ENCODE measurements at regions not wholly inside any gene's neighbourhood (a gene's known extent, or its start where the extent isn't known, plus 50 kb on each side); places are given as distances from the start of the nearest gene placed in this dataset.

DNA sequence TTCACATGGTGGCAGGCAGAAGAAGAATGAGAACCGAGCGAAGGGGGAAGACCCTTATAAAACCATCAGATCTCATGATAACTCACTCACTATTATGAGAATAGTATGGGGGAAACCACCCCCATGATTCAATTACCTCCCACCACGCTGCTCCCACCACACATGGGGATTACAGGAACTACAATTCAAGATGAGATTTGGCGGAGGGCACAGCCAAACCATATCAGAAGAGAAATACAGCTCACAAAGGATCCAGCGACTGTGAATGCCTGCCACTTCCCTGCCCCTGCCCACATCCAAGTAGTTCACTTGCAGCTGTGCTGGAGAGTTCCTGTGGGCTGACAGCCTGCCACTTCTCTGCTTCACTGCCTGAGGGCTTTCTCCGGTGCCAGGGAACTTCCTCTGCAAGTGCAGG lies 148.7 kb downstream of the C7orf25 start:
- H3K79me2 ChIP-seq (ENCODE audit: control insufficient read depth in 1 of 2, insufficient read depth in 2 of 2, low read length in 2 of 2), result no peaks in the 10 kb centered on the region
- no peaks in the 10 kb centered on the region for H3K36me3 ChIP-seq (ENCODE audit: control insufficient read depth in 2 of 4, insufficient read depth in 4 of 4, low read length in 3 of 4)
- H2AK5ac ChIP-seq (ENCODE audit: low read depth, low read length), result no peak overlapping the region
- WGBS, 2 experiments (ENCODE audit: extremely low coverage in 1 of 2, insufficient coverage in 1 of 2, insufficient read length in 1 of 2, insufficient replicate concordance in 2 of 2, low coverage in 1 of 2, low lambda C conversion rate in 2 of 2, missing lambda C conversion rate in 1 of 2), result 95% methylated on average over 6 of the region's 6 CpGs; no CpG with 5 or more reads in 1 of the 2 experiments
- no peak overlapping the region for H3K14ac ChIP-seq (ENCODE audit: insufficient read length)
- no peak overlapping the region for H2AFZ ChIP-seq (ENCODE audit: low read length)
- ChIA-PET CTCF (ENCODE audit: partially characterized antibody) (interaction anchor here (0.7 to 5.8 kb wide), 2 partner anchors 18 to 113 kb away, joined by 3 to 25 read pairs; no protein-coding TSS in a partner anchor), POLR2A (ENCODE audit: partially characterized antibody) (no interaction called here)
- H2BK5ac ChIP-seq (ENCODE audit: low read depth, low read length), result no peak overlapping the region
- H2BK15ac ChIP-seq (ENCODE audit: low read length), result no peak overlapping the region
- H3K23ac ChIP-seq (ENCODE audit: insufficient read length), result no peak overlapping the region
- FAIRE-seq (no peak), DNase-seq (ENCODE audit: low read depth in 1 of 2, low spot score in 2 of 2) (no peak)
- peaks cover 2% of the 10 kb centered on the region; the same call in 1 of the 2 replicates for H3K23me2 ChIP-seq (ENCODE audit: low read depth, low read length)
- H4K8ac ChIP-seq (ENCODE audit: extremely low read depth, insufficient read depth, low read length), result no peak overlapping the region
- H3K79me1 ChIP-seq (ENCODE audit: low read depth, low read length), result no peaks in the 10 kb centered on the region
- no peak overlapping the region for H4K91ac ChIP-seq (replicated peaks; ENCODE audit: insufficient read length, low read length)
- H3K4me2 ChIP-seq (ENCODE audit: insufficient read depth in 1 of 2, low read depth in 2 of 2, low read length in 2 of 2), result no peak overlapping the region
- 0 out of 4 replicates have a peak, but pooled peaks cover 0 to 4% of the 10 kb centered on the region in 2 experiments for H3K9me3 ChIP-seq (ENCODE audit: insufficient read depth in 2 of 2, low read depth in 1 of 2, low read length in 1 of 2)
- no peak overlapping the region for H2BK20ac ChIP-seq (ENCODE audit: low read length)
- no peak overlapping the region for H3K56ac ChIP-seq (replicated peaks; ENCODE audit: insufficient read length, low read depth, low read length)
- H4K5ac ChIP-seq (ENCODE audit: insufficient read length, low read depth, low read length), result no peak overlapping the region
- no peaks in the 10 kb centered on the region for H3K27me3 ChIP-seq (replicated peaks in 1 of 4; ENCODE audit: control insufficient read depth in 3 of 4, extremely low read depth in 1 of 4, insufficient read depth in 3 of 4, low read length in 3 of 4)
- no peak overlapping the region for H3K27ac ChIP-seq (ENCODE audit: low read depth, low read length)
- H2BK12ac ChIP-seq (ENCODE audit: low read depth, low read length), result no peak overlapping the region
- H3K9ac ChIP-seq (replicated peaks in 1 of 4; ENCODE audit: extremely low read depth in 1 of 4, low read depth in 3 of 4, low read length in 3 of 4), result no peak overlapping the region
- peaks cover 0 to 2% of the 10 kb centered on the region in 2 experiments for H4K20me1 ChIP-seq (replicated peaks in 1 of 2; ENCODE audit: control insufficient read depth in 1 of 2, insufficient read depth in 2 of 2, low read length in 2 of 2)
- H2BK120ac ChIP-seq (replicated peaks; ENCODE audit: low read depth, low read length), result no peak overlapping the region
- TF ChIP-seq, protein P1, sequence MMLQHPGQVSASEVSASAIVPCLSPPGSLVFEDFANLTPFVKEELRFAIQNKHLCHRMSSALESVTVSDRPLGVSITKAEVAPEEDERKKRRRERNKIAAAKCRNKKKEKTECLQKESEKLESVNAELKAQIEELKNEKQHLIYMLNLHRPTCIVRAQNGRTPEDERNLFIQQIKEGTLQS (IDR thresholded peaks at IDR 0.05; ENCODE audit: insufficient read depth, low read depth, low read length), result no peak
- no peak for TF ChIP-seq KDM1A (IDR thresholded peaks at IDR 0.05; ENCODE audit: borderline replicate concordance, low read length)
- TF ChIP-seq HDAC6 (IDR thresholded peaks at IDR 0.05; ENCODE audit: low read depth, low read length), result no peak
- TF ChIP-seq, protein P2, sequence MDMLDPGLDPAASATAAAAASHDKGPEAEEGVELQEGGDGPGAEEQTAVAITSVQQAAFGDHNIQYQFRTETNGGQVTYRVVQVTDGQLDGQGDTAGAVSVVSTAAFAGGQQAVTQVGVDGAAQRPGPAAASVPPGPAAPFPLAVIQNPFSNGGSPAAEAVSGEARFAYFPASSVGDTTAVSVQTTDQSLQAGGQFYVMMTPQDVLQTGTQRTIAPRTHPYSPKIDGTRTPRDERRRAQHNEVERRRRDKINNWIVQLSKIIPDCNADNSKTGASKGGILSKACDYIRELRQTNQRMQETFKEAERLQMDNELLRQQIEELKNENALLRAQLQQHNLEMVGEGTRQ (IDR thresholded peaks at IDR 0.05; ENCODE audit: low read length), result no peak
- no peak for TF ChIP-seq CEBPB (IDR thresholded peaks at IDR 0.05; ENCODE audit: low read depth, low read length)
- no peak for TF ChIP-seq MAFK (IDR thresholded peaks at IDR 0.05; ENCODE audit: low read depth, low read length)
- no peak for TF ChIP-seq TCF12 (IDR thresholded peaks at IDR 0.05; ENCODE audit: low read depth, low read length)
- no peak for TF ChIP-seq RAD21 (IDR thresholded peaks at IDR 0.05 in 1 of 2, conservative IDR thresholded peaks at IDR 0.05 in 1 of 2; ENCODE audit: low read depth in 2 of 2, low read length in 2 of 2)
- TF ChIP-seq SIN3A (conservative IDR thresholded peaks at IDR 0.05 in 1 of 2, IDR thresholded peaks at IDR 0.05 in 1 of 2; ENCODE audit: low read depth in 1 of 2, low read length in 2 of 2), result no peak
- no peak for TF ChIP-seq RBBP5 (IDR thresholded peaks at IDR 0.05; ENCODE audit: borderline replicate concordance, low read depth, low read length)
- TF ChIP-seq SUZ12 (IDR thresholded peaks at IDR 0.05; ENCODE audit: low read length), result no peak
- no peak for TF ChIP-seq POLR2A (IDR thresholded peaks at IDR 0.05; ENCODE audit: control extremely low read depth in 1 of 2, low read depth in 2 of 2, low read length in 2 of 2)
- no peak overlapping the region for H3K18ac ChIP-seq (ENCODE audit: extremely low read depth, low read length)
- H3K4me1 ChIP-seq (replicated peaks in 1 of 4; ENCODE audit: control insufficient read depth in 3 of 4, insufficient read depth in 4 of 4, low read length in 3 of 4), result no peaks in the 10 kb centered on the region
- no peak overlapping the region for H3K4ac ChIP-seq (replicated peaks; ENCODE audit: insufficient read length, low read depth, low read length)
- no peak overlapping the region for H3K4me3 ChIP-seq (ENCODE audit: extremely low read depth in 1 of 4, insufficient read depth in 2 of 4, low read depth in 3 of 4, low read length in 4 of 4)

All from H1 (cell line).